Astrocyte (in vitro differentiated cells and primary cell): ENCODE measurements at regions not wholly inside any gene's neighbourhood (a gene's known extent, or its start where the extent isn't known, plus 50 kb on each side); places are given as distances from the start of the nearest gene placed in this dataset.

ENCODE experiments used
- EZH2 ChIP-seq: IDR thresholded peaks from 2 replicates; pipeline ENCODE4 v1.6.1; 2012; ENCODE audit warnings: mild to moderate bottlenecking, low read length, inconsistent platforms; ENCODE audit not compliant: insufficient read depth
- TF ChIP-seq, protein P1 (sequence below): IDR thresholded peaks from 2 replicates; pipeline ENCODE4 v1.5.1; 2011; ENCODE audit warnings: low read depth, mild to moderate bottlenecking, inconsistent platforms, low read length, moderate library complexity; ENCODE audit not compliant: insufficient read depth

DNA sequence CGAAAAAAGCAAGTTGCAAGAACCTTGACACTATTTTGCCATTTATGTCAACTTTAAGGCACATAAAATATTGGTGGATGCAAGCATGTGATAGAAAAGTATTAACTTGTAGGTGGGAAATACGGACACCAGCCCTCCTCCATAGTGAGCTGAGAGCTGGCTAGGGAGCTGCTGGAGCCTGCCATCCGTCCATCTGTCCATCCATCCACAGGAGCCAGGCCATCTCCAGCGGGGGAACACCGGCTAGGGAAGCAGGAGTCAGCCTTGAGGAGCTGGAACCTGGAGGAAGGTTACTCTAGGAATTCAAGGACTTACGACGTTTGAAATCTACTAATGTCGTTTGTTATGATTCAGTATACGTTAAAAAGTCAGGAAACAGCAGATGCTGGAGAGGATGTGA, 120.7 kb upstream of the C14orf180 start:
- no peak for TF ChIP-seq EZH2
- TF ChIP-seq, protein P1, sequence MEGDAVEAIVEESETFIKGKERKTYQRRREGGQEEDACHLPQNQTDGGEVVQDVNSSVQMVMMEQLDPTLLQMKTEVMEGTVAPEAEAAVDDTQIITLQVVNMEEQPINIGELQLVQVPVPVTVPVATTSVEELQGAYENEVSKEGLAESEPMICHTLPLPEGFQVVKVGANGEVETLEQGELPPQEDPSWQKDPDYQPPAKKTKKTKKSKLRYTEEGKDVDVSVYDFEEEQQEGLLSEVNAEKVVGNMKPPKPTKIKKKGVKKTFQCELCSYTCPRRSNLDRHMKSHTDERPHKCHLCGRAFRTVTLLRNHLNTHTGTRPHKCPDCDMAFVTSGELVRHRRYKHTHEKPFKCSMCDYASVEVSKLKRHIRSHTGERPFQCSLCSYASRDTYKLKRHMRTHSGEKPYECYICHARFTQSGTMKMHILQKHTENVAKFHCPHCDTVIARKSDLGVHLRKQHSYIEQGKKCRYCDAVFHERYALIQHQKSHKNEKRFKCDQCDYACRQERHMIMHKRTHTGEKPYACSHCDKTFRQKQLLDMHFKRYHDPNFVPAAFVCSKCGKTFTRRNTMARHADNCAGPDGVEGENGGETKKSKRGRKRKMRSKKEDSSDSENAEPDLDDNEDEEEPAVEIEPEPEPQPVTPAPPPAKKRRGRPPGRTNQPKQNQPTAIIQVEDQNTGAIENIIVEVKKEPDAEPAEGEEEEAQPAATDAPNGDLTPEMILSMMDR = no peak
